HG03280 (cell line): ENCODE measurements at regions not wholly inside any gene's neighbourhood (a gene's known extent, or its start where the extent isn't known, plus 50 kb on each side); places are given as distances from the start of the nearest gene placed in this dataset.
"Not testable (repeated sequence)": the region's sequence is repeated elsewhere in the genome, so short reads cannot be mapped to it uniquely, and the experiment has no call there.

ENCODE experiments used
- ATAC-seq: cut with Tn5 transposase; IDR thresholded peaks from one replicate; pipeline ENCODE4 v1.9.1; 2021; ENCODE audit warnings: mild to moderate bottlenecking, moderate library complexity; ENCODE audit not compliant: unreplicated experiment

DNA sequence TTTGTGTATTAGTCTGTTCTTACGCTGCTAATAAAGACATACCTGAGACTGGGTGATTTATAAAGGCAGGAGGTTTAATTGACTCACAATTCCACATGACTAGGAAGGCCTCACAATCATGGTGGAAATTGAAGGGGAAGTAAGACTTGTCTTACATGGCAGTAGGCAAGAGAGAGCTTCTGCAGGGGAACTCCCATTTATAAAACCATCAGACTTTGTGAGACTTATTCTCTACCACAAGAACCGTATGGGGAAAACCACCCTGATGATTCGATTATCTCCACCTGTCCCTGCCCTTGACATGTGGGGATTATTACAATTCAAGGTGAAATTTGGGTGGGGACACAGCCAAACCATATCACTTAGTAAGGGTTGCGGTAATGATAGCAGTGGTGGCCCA, 833.1 kb downstream of the FLRT2 start:
- no peak for ATAC-seq

DNA sequence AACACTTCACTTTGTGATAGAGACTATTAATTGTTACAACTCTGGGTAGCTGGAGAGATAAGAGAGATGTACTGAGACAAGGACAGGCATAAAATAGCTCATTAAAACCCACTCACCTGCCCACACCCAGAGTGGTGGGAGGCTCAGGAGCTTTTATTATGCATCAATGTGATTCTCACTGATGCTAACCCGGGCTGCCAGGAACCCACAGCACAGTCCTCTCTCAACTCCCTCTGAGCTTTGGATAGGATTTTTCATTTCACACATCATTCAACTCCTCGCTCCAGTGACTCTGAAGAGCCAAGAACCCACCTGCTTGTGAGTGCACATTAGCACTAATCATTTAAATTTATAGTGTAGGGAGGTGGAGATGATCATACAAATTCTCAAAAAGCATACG, 827.9 kb downstream of the FLRT2 start:
- ATAC-seq: no peak

DNA sequence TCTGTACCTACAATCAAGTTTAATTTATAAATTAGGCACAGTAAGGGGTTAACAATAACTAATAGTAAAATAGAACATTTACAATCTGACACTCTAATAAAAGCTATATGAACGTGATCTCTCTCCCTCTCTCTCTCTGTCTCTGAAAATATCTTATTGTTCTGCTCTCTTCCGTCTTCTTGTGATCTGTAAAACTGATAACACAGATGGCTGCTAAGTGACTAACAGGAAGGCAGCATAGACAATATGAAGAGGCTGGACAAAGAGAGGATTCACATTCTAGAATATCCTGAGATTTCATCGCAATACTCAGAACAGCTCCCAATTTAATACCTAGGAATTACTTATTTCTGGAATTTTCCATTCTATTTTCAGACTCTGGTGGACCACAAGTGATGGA, 827.2 kb downstream of the FLRT2 start:
- no peak for ATAC-seq

DNA sequence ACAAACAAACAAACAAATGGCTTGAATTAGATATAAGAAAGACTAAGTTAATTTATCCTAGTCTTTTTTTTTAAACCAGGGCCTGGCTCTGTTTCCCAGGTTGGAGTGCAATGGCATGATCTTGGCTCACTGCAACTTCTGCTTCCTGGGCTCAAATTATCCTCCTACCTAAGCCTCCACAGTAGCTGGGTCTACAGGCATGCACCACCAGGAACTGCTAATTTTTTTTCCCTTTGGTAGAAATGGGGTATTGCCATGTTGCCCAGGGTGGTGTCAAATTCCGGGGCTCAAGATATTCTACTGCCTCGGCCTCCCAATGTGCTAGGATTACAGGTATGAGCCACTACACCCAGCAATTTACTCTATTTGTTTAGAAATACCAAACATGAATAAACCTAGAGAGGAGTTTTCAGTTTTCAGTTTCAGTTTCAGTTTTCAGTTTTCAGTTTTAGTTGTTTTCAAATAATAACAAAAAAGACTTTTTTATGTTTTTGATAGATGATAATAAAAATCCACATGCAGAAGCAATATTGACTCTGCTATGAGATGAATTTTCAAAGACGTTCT, 817.0 kb downstream of the FLRT2 start:
- ATAC-seq: no peak

DNA sequence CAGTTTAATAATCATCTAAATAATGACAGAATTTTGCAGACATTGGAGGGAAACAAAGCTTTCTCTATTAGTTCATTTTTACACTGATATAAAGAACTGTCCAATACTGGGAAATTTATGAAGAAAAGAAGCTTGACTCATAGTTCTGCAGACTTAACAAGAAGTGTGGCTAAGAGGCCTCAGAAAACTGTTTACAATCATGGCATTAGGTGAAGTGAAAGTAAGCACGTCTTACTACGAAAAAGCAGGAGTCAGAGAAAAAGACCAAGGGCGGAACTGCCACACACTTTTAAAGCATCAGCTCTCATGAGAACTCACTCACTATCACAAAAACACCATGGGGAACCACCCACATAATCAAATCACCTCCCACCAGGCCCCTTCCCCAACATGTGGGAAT, 804.4 kb downstream of the FLRT2 start:
- ATAC-seq: no peak

DNA sequence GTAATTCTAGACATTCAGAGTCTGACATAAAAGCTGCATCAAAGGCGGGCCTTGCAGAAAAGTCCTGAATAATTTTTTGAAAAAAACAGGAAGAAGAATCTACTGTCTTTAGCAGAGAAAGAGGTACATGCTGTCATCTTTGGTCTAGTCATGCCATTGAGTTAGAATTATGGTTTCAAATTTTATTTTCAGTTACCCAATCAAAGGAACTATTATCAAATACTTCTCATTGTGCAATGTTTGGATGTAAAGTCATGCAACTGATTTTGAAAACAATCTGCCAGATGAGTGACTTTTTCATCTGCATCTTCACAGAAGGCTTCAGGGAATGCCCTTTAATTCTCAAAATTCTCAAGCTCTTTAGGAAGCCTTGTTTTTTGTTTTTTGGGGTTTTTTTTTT, 803.5 kb downstream of the FLRT2 start:
- no peak for ATAC-seq

DNA sequence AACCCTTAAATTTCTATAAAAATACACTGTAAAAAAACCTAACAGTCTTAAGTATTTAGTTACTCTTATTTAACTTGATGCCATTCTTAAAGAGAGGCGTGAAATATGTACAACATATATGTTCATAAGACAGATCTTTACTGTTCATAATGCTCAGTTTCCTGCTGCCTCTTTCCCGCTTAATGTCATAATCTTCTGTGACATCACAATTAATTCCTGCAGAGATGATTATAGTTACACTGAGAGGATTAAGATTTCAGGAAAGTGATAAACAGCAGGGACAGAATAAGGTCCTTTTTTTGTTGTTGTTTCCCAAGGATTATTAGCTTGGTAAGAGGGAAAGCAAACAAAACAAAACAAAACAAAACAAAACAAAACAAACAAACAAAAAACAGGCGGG, 801.4 kb downstream of the FLRT2 start:
- no peak for ATAC-seq

DNA sequence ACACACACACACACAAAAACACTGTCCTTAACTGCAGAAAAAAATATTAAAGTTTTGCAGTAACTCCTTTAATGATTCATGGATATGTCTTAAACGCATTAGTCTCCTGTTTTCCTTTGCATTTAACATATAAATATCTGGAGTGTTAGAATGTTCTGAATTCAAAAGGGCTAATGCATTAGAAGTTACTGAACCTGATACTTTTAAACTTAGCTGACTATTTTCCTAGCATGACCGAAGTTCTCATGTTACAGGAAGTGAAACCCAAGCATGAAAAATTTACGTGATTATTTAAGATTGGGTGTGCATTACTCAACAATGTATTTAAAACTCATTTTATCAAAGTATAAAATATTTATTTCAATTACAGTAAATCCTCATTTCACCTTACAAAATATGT, 791.2 kb downstream of the FLRT2 start:
- ATAC-seq: no peak

DNA sequence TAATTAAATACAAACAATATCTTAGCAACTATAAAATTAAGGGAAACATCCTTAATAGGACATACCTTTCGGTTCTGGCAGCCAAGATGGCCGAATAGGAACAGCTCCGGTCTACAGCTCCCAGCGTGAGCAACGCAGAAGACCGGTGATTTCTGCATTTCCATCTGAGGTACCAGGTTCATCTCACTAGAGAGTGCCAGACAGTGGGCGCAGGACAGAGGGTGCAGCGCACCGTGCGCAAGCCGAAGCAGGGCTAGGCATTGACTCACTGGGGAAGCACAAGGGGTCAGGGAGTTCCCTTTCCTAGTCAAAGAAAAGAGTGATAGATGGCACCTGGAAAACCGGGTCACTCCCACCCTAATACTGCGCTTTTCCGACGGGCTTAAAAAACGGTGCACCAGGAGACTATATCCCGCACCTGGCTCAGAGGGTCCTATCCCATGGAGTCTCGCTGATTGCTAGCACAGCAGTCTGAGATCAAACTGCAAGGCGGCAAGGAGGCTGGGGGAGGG, 782.3 kb downstream of the FLRT2 start:
- not testable (repeated sequence) for ATAC-seq

DNA sequence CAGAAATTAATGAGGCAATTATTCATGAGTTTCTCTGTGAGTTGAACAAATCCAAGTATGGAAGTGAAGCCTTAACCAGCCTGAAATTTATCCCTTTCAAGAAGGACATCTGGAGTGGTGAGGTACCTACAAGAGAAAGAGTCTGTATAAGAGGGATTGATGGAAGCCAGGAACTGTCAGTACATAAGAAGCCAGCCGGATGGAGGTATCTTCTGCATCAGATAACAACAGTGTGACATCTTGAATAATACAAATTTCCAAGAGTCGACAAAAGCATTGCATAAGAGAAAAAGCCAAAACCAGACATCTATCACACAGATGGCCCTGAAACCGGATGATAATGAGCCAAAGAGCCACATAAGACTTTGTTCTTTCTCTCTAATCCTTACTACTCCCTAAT, 781.2 kb downstream of the FLRT2 start:
- ATAC-seq: no peak

DNA sequence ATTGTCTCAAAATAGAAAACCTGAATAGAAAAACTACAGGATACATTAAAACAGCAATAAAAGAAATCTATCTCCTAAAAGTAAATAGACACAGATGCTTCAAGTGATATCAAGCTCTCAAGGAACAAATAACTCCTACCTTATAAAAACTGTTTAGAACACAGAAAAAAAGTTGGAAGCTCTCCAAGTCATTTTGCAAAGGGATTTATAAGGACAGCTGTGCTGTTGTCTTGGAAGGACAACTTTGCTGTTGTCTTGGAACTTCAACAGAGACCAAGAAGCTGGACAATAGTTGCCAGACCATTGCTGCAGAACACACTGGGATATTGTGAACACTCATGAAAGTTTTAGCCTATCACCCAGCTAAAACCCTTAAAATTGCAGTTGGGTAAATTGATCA, 780.7 kb downstream of the FLRT2 start:
- ATAC-seq: no peak

DNA sequence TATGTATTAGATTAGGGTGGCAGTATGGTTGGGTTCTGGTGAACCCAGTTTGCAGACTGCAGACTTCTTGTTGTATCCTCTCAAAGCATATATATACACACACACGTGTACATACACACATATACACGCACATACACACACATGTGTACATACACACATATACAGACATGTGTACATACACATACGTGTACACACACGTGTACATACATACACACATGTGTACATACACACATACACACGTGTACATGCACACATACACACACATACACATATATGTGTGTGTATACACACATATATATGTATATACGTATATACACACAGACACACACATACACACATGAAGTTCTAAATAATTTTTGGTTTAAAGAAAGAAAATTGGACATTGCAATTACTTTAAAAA, 780.2 kb downstream of the FLRT2 start:
- no peak for ATAC-seq

DNA sequence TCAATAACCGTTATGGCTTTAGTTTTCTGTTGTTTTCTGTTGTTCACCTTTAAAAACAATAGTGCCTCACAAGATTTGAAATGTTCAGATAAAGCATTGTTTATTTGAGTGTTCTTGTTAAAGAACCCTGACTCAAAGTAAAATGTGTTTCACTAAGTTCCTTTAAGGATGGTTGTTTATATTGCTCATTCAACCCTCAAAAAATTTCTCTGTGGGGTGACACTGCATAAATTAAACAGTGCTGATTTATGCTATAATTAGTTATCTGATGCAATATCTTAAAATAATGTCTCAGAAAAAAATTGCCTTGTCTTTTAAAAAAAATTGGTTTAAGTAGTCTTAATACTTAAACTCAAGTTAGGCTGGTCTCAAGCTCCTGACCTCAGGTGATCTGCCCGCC, 775.1 kb downstream of the FLRT2 start:
- no peak for ATAC-seq

DNA sequence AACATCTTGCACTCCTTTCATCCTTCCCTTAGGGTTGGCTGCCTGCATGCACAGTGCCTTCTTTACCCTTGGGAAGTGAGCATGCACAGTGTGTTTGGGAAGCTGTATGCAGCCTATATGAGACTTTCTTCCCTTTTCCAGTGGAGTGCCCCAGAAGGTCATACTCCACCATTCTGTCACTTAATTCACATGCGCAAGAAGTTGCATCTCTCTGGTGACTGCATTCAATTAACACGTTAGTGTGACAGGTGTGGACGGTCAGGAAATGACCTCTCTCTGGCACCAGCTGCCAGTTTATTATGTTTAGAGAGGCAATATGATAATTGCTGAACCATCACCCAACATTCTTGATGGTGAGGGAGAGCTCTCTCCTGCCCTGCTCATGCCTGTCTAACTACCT, 770.0 kb downstream of the FLRT2 start:
- ATAC-seq: no peak

DNA sequence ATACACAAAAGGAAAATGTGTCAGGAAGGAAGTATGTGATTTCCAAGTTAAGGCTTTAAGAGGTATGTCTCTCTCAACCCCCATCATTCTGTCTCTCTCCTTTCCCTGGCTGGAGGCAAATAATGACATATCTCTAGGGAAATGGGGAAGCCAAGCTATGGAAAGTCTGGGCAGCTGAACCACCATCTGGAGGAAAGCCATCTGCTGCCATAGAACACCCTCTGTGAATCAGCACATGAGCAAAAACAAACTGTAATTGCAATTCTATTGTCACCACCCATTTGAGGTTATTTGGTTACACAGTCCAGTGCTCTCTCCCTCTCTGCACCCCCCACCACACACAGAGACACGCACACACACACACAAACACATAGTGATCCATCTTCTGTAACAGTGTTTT, 766.2 kb downstream of the FLRT2 start:
- ATAC-seq: no peak

DNA sequence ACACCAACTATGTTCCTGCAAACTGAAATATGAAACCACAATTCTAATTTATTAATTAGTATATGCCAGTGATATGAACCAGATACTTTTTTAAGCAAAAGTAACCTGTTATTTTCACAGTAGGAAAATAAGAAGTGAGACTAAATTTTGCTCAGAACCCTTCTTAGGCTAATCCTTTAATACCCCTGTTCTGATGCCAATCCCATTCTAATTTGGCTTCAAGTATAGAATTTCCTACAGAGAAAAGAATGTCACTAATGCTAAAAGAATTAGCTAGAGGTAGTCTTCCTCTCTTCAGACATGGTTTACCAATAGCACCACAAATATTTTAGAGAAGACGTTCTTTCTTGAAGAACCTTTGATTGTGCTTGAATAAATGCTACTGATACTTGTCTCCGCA, 758.4 kb downstream of the FLRT2 start:
- ATAC-seq: no peak

DNA sequence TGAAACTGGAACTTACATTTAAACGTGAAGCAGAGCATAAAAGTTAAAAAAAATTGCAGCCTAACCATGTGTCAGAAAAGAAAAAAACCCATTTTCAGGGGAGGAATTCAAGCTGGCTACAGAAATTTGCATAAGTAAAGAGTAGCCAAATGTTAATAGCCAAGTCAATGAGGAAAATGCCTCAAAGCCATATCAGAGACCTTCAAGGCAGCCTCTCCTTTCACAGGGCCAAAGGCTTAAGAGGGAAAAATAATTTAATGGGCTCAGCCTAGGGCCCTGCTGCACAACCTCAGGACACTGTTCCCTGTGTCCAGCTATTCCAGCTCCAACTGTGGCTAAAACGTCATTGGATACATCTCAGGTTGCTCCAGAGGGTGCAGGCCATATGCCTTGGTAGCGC, 749.5 kb downstream of the FLRT2 start:
- no peak for ATAC-seq

DNA sequence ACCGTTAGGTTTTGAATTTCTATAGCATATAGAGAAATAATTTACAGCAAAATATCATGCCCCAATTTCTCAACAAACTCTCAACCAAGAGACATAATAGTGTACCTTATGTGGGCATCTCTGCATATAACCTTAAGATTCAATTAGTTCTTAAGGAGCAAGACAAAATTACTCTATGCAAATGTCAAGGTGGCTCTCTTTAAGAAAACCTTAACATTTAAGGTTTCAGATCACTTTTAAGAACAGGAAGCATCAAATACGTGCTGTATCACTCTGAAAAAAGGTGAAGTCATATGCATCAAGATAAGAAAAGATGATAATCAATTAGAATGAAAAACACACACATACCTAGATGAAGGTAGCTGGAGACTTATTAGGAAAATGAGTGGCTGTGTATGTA, 728.0 kb downstream of the FLRT2 start:
- ATAC-seq: no peak

DNA sequence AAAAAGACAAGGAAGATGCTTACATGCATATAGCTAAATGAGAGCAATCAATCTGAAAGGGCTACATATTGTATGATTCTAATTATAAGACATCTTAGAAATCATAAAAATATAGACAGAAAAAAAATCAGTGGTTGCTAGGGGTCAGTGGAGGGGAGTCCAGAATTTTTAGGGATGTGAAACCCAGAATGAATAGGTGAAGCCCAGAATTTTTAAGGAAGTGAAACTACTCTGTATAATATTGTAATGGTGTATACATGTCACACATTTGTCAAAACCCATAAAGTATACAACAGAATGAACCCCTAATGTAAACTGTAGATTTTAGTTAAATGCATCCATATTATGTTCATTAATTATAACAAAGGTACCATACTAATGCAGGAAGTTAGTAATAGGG, 713.2 kb downstream of the FLRT2 start:
- ATAC-seq: no peak

DNA sequence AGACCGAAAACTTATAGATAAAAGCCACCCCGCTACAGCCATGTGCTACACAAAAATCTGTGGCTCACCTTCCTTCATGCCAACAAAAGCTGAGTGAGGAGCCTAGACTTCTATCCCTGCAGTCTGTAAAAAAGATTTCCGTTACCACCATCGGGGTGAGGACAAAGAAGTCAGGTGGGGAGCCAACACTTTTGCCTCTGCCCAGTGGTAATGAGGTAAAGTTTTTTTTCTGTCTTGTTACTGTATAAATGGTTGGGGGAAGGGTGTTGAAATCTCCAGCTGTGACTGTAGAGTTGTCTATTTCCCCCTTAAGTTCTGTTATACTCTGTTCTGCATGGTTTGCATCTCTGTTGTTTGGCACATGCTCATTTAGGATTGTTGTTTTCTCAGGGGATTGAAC, 707.8 kb downstream of the FLRT2 start:
- no peak for ATAC-seq

DNA sequence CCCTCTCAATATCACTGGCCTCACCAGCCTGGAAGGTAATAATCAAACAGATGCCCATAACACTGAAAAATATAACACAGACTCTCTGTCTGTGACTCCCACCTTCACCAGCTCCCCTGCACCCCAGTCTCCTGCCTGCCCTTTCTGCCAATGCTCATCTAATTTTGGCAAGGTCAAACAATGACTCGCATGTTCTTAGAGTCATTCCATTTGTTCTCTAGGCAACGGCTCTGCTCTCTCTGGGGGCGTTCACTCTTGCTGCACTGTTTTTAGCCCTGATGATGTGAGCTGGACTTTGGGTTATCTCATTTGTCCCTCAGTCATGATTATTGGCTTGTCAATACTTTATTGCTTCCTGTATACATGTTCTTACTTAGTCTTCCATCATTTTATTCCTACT, 691.8 kb downstream of the FLRT2 start:
- no peak for ATAC-seq

DNA sequence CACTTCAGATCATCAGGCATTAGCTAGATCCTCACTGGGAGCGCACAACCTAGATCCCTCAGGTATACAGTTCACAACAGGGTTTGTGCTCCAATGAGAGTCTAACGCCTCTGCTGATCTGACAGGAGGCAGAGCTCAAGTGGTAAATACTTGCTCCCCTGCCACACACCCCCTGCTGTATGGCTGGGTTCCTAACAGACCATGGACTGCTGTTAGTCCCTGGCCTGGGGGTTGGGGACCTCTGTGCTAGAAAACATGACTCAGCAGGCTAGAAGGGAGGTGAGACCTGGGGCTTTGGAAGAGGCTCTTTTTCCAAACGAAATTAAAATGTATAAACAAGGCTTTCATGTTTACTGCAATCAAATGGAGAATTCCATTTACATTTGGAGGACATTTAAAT, 691.1 kb downstream of the FLRT2 start:
- no peak for ATAC-seq

DNA sequence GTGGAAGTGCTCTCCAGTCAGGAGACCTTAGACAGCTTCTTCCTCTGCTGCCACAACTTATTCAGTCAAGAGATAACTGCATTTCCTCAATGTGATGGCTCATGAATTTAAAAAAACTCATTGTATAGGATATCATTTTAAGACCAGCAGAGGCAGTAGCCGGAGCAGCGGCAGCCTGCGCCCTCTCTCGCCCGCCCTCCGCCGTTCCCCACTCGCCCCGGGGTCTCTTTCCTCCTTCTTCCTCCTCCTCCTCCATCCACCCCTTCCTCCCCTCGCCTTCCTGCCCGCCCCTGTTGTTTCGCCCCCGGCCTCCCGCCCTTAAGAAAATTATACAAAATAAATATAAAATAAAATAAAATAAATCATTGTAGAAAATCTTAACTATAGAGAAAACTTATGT, 687.6 kb downstream of the FLRT2 start:
- no peak for ATAC-seq

DNA sequence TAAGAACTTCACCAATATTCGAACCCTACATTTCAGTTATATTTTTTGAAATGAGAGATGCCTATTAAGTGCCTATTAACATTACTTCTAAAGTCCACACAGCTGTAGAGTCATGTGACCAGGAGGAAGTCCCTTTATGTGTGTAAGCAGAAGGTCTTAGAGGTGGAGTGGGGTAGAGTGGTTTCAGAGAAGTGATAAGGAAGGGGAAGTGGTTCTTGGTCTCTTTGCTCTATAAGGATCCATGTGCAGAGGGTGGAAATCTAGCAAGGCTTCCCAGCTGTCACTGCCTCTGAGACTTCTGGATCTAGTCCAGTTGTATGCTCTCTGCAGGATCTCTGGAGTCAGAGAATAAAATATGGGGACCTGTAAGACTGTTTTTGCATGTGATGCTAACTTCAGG, 673.9 kb downstream of the FLRT2 start:
- ATAC-seq: no peak
